HCT116 (cell line): ENCODE measurements at regions not wholly inside any gene's neighbourhood (a gene's known extent, or its start where the extent isn't known, plus 50 kb on each side); places are given as distances from the start of the nearest gene placed in this dataset.
"Not testable (repeated sequence)": the region's sequence is repeated elsewhere in the genome, so short reads cannot be mapped to it uniquely, and the experiment has no call there.

Experiments
- ATAC-seq: fragments of 200-7000 bp; cut with Tn5 transposase; 2 replicates; pipeline ENCODE4 v1.9.1; 2020; ENCODE audit warnings: mild to moderate bottlenecking, moderate library complexity
- BruUV-seq: library from RNA; stranded (reverse); fragments of 400-500 nt; replicated peaks from 2 replicates; lab custom pipeline; 2021; lab: Mats Ljungman, UMichigan
- CTCF ChIA-PET: fragments of 300-600 bp; sonication (Branson Sonifier 250); formaldehyde crosslinking; loops from one replicate; lab custom pipeline; 2021; ENCODE audit warnings: antibody characterized with exemption; lab: Charles Lee
- POLR2A ChIA-PET: fragments of 300-600, 350-600 bp; sonication (Branson Sonifier 250); formaldehyde crosslinking; loops from one replicate; lab custom pipeline; 2021; ENCODE audit warnings: antibody characterized with exemption; lab: Charles Lee
- RAD21 ChIA-PET, 2 experiments: fragments of 300-600 bp; sonication (Branson Sonifier 250); formaldehyde crosslinking; loops; one replicate each; lab custom pipeline; 2023; ENCODE audit warnings: low total read pairs in 2 of 2; ENCODE audit not compliant: uncharacterized antibody in 2 of 2, unreplicated experiment in 2 of 2, low non-redundant PET in 1 of 2; lab: Charles Lee
- DNase-seq: peaks from one replicate; pipeline ENCODE4 v3.0.0-alpha.2; 2010; ENCODE audit warnings: low read depth, low spot score
- H2AFZ ChIP-seq: fragments of 200-600 bp; shearing (Covaris generic), sonication (generic); 2 replicates; pipeline ENCODE4 v1.6.1; 2017; ENCODE audit warnings: low read depth, mixed run types, mixed read lengths, antibody characterized with exemption, low read length; ENCODE audit not compliant: poor library complexity, severe bottlenecking
- H3K27ac ChIP-seq: 2 replicates; pipeline ENCODE4 v1.5.1; 2012; ENCODE audit warnings: low read depth, low read length
- H3K27me3 ChIP-seq: fragments of 200-600 bp; sonication (generic); 2 replicates; pipeline ENCODE4 v1.6.1; 2016; ENCODE audit warnings: mixed run types, low read length, mixed read lengths; ENCODE audit not compliant: insufficient read depth
- H3K36me3 ChIP-seq, 2 experiments: fragments of 200-500 bp in 1 of 2; fragments of 200-600 bp in 1 of 2; sonication (Bioruptor generic) in 1 of 2; sonication (generic) in 1 of 2; 2 replicates each; pipeline versions ENCODE4 v1.5.1 to v1.6.1; 2014 to 2016; ENCODE audit warnings: low read length in 2 of 2, inconsistent platforms in 1 of 2, mixed read lengths in 1 of 2, mixed run types in 1 of 2; ENCODE audit not compliant: insufficient read depth in 2 of 2, control insufficient read depth in 1 of 2
- H3K4me1 ChIP-seq, 2 experiments: fragments of 200-600 bp in 1 of 2; sonication (generic) in 1 of 2; 2 replicates each; pipeline versions ENCODE4 v1.5.1 to v1.6.1; 2012 to 2017; ENCODE audit warnings: low read length in 2 of 2, inconsistent platforms in 1 of 2, mild to moderate bottlenecking in 1 of 2, mixed read lengths in 1 of 2, mixed run types in 1 of 2, moderate library complexity in 1 of 2; ENCODE audit not compliant: insufficient read depth in 2 of 2, control insufficient read depth in 1 of 2
- H3K4me2 ChIP-seq: fragments of 200-600 bp; sonication (generic); 2 replicates; pipeline ENCODE4 v1.6.1; 2017; ENCODE audit warnings: mixed run types, low read length, mixed read lengths
- H3K4me3 ChIP-seq, 2 experiments: fragments of 200-600 bp in 1 of 2; sonication (generic) in 1 of 2; replicated peaks in 1 of 2; 2 replicates each; pipeline ENCODE4 v1.5.1; 2011 to 2016; ENCODE audit warnings: low read length in 2 of 2, control low read depth in 1 of 2, low read depth in 1 of 2, mild to moderate bottlenecking in 1 of 2, mixed read lengths in 1 of 2, mixed run types in 1 of 2
- H3K79me2 ChIP-seq: fragments of 200-600 bp; sonication (generic); 2 replicates; pipeline ENCODE4 v1.6.1; 2017; ENCODE audit warnings: mild to moderate bottlenecking, mixed run types, low read length, moderate library complexity, mixed read lengths; ENCODE audit not compliant: insufficient read depth
- H3K9ac ChIP-seq: fragments of 200-600 bp; sonication (generic); 2 replicates; pipeline ENCODE4 v1.6.1; 2016; ENCODE audit warnings: low read length, mixed read lengths
- H3K9me2 ChIP-seq: fragments of 200-600 bp; sonication (generic), shearing (Covaris generic); 2 replicates; pipeline ENCODE4 v1.6.1; 2017; ENCODE audit warnings: mixed run types, mild to moderate bottlenecking, moderate library complexity; ENCODE audit not compliant: insufficient read depth
- H3K9me3 ChIP-seq, 2 experiments: fragments of 200-500 bp in 1 of 2; fragments of 200-600 bp in 1 of 2; sonication (Bioruptor generic) in 1 of 2; sonication (generic) in 1 of 2; 2 replicates each; pipeline ENCODE4 v1.6.1; 2014 to 2017; ENCODE audit warnings: low read length in 2 of 2, mixed read lengths in 2 of 2, inconsistent platforms in 1 of 2, low read depth in 1 of 2, mild to moderate bottlenecking in 1 of 2, mixed run types in 1 of 2, moderate library complexity in 1 of 2; ENCODE audit not compliant: control insufficient read depth in 1 of 2, insufficient read depth in 1 of 2
- H4K20me1 ChIP-seq: fragments of 200-600 bp; sonication (generic), shearing (Covaris generic); 2 replicates; pipeline ENCODE4 v1.6.1; 2017; ENCODE audit warnings: mixed run types, mild to moderate bottlenecking, moderate library complexity; ENCODE audit not compliant: insufficient read depth
- ZBTB33 ChIP-seq: IDR thresholded peaks from 2 replicates; pipeline ENCODE4 v1.6.1; 2011; ENCODE audit warnings: mild to moderate bottlenecking, low read length, moderate library complexity; ENCODE audit not compliant: insufficient replicate concordance; ENCODE audit errors: extremely low read depth
- intact Hi-C: fragments of 100-400 bp; cut with micrococcal nuclease; formaldehyde crosslinking; loops from 2 replicates; pipeline ENCODE4 v1.10.0; 2022
- TF ChIP-seq, protein P1 (sequence below), 3 experiments: fragments of 200-600 bp in 1 of 3; sonication (generic) in 1 of 3; IDR thresholded peaks in 2 of 3; conservative IDR thresholded peaks in 1 of 3; 2 replicates each; pipeline ENCODE4 v1.5.1; 2012 to 2017; ENCODE audit warnings: low read depth in 2 of 3, low read length in 2 of 3, antibody characterized with exemption in 1 of 3, borderline replicate concordance in 1 of 3, control low read depth in 1 of 3, mild to moderate bottlenecking in 1 of 3, mixed read lengths in 1 of 3, mixed run types in 1 of 3, moderate library complexity in 1 of 3; ENCODE audit not compliant: insufficient read depth in 1 of 3

DNA sequence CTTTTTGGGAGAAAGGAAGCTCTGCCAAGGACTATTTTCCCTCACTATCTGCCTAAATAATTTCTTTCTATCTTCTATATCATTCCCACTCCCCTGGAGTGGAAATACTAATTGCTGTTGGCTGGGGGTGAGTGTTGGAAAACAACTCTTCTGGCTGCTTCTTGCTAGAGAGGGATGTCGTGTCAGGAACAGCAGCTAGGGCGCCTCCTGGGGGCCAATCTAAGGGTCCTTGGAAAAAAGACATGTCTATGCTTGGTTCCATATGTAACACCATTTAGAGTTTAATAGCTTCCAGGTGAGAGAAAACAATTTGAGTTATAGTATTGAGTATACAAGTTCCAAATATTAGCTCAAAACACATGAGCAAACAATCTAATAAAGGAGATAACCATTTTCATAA, 111.3 kb downstream of the MAGEE1 start:
- DNase-seq = no peak
- Histone ChIP-seq H2AFZ (no peak overlapping the region), H3K4me2 (no peak overlapping the region), H3K36me3 (no peaks in the 10 kb centered on the region), H3K9ac (no peak overlapping the region), H3K9me2 (no peaks in the 10 kb centered on the region)
- BruUV-seq = no TSS peak
- CTCF ChIA-PET = interaction anchor here (1.8 kb wide), 1 partner anchor 260 kb away, joined by 14 read pairs; no protein-coding TSS in a partner anchor
- TF ChIP-seq, protein P1, sequence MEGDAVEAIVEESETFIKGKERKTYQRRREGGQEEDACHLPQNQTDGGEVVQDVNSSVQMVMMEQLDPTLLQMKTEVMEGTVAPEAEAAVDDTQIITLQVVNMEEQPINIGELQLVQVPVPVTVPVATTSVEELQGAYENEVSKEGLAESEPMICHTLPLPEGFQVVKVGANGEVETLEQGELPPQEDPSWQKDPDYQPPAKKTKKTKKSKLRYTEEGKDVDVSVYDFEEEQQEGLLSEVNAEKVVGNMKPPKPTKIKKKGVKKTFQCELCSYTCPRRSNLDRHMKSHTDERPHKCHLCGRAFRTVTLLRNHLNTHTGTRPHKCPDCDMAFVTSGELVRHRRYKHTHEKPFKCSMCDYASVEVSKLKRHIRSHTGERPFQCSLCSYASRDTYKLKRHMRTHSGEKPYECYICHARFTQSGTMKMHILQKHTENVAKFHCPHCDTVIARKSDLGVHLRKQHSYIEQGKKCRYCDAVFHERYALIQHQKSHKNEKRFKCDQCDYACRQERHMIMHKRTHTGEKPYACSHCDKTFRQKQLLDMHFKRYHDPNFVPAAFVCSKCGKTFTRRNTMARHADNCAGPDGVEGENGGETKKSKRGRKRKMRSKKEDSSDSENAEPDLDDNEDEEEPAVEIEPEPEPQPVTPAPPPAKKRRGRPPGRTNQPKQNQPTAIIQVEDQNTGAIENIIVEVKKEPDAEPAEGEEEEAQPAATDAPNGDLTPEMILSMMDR (IDR thresholded peaks at IDR 0.05 in 2 of 3, conservative IDR thresholded peaks at IDR 0.05 in 1 of 3; ENCODE audit: borderline replicate concordance in 1 of 3, insufficient read depth in 1 of 3, low read depth in 2 of 3, low read length in 2 of 3) = 0 out of 6 replicates have a peak, but pooled peaks of 2 of the 3 experiments have one; percentile 9 to 18
- TF ChIP-seq ZBTB33 = no peak
- TF ChIP-seq, all 23 proteins: peak for 1
- no peak for ATAC-seq
- no peaks in the 10 kb centered on the region for H3K4me1 ChIP-seq
- H3K27ac ChIP-seq = no peak overlapping the region
- no peak overlapping the region for H3K4me3 ChIP-seq
- intact Hi-C loops = no loop called here
- H4K20me1 ChIP-seq = no peaks in the 10 kb centered on the region
- no peaks in the 10 kb centered on the region for H3K9me3 ChIP-seq
- RAD21 ChIA-PET = no interaction called here
- POLR2A ChIA-PET = no interaction called here
- H3K27me3 ChIP-seq = no peaks in the 10 kb centered on the region
- no peaks in the 10 kb centered on the region for H3K79me2 ChIP-seq

DNA sequence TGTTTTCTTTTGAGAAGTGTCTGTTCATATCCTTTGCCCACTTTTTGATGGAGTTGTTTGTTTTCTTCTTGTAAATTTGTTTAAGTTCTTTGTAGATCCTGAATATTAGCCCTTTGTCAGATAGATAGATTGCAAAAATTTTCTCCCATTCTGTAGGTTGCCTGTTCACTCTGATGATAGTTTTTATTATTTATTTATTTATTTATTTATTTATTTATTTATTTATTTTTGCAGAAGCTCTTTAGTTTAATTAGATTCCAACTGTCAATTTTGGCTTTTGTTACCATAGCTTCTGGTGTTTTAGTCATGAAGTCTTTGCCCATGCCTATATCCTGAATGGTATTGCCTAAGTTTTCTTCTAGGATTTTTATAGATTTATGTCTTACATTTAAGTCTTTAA, 115.9 kb downstream of the MAGEE1 start:
- intact Hi-C loops, H3K4me1 ChIP-seq, DNase-seq, H3K36me3 ChIP-seq, H3K4me3 ChIP-seq, BruUV-seq, H3K27ac ChIP-seq, ATAC-seq, H2AFZ ChIP-seq, H3K27me3 ChIP-seq, RAD21 ChIA-PET, H3K4me2 ChIP-seq, POLR2A ChIA-PET, H3K9me2 ChIP-seq, H3K79me2 ChIP-seq, H3K9ac ChIP-seq, CTCF ChIA-PET, H4K20me1 ChIP-seq, H3K9me3 ChIP-seq: not testable (repeated sequence)
